ENCODE measurements at regions not wholly inside any gene's neighbourhood (a gene's known extent, or its start where the extent isn't known, plus 50 kb on each side); places are given as distances from the start of the nearest gene placed in this dataset.

DNA sequence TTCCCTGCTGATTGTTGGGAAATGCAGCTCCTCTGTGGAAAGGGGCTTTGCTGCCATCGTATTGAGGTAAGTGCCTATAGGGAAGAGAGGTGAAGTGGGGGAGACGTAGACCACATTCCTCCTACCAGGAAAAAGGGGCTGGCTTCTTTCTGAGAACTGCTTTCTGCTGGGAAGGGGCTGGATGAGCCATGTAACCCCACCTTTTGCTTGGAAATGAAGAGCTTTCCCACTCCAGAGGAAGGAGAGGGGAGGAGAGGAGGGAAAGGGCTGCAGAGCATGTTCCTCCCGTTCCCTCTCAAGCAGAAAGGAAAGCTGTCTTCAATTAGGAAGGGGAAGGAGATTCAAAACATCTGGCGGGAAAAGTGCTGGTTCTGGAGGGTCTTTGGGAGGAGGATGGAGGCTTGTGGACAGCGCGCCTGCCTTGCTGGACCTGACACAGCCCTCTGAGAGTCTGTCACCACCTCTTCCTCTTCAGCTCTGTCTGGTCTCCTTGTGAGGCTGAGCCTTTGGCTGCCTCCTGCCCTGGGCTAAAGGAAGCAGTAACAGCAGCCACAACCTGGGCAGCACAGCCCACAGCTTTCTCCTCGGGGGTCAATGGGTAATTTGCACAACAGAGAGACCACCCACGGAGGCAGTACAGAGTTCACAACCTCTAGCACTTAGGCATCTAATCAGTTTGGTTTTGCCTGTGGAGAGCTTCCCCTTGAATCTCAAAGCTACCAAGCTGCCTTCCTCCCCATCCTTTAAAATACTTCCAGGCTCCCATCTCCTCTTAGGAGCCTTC lies 410.0 kb upstream of the TNP1 start:
- Histone ChIP-seq H3K9me3 (ENCODE audit: control insufficient read depth, insufficient read depth, low read length) (peaks cover 3% of the 10 kb centered on the region), H3K4me1 (ENCODE audit: control insufficient read depth, insufficient read depth, low read length) (no peaks in the 10 kb centered on the region), H3K4me3 (ENCODE audit: low read length) (no peak overlapping the region), H3K36me3 (ENCODE audit: control insufficient read depth, insufficient read depth, low read length) (no peaks in the 10 kb centered on the region), H3K27me3 (ENCODE audit: control insufficient read depth, insufficient read depth, low read length) (peaks cover 70% of the 10 kb centered on the region), H3K27ac (ENCODE audit: low read length) (no peak overlapping the region)
- DNase-seq (ENCODE audit: low read depth, low spot score) = peak; percentile 77
- WGBS (ENCODE audit: insufficient coverage, insufficient read length) = no CpG with 5 or more reads among the region's 8 CpGs

- H3K36me3 ChIP-seq (ENCODE audit: control insufficient read depth, insufficient read depth, low read length) = no peaks in the 10 kb centered on the region
- peaks cover 3% of the 10 kb centered on the region for H3K9me3 ChIP-seq (ENCODE audit: control insufficient read depth, insufficient read depth, low read length)
- H3K27me3 ChIP-seq (ENCODE audit: control insufficient read depth, insufficient read depth, low read length) = peaks cover 62% of the 10 kb centered on the region
- H3K4me3 ChIP-seq (ENCODE audit: low read length) = no peak overlapping the region
- H3K27ac ChIP-seq (ENCODE audit: low read length) = no peak overlapping the region
- H3K4me1 ChIP-seq (ENCODE audit: control insufficient read depth, insufficient read depth, low read length) = no peaks in the 10 kb centered on the region
- no peak for DNase-seq (ENCODE audit: low read depth, low spot score)
- no CpG with 5 or more reads among the region's 7 CpGs for WGBS (ENCODE audit: insufficient coverage, insufficient read length)
These were observed 409.1 kb upstream of the TNP1 start for GRCh38 chr2:217268978-217269377.

- no peak overlapping the region for H3K27ac ChIP-seq (ENCODE audit: low read length)
- H3K4me3 ChIP-seq (ENCODE audit: low read length) = no peak overlapping the region
- no peak for DNase-seq (ENCODE audit: low read depth, low spot score)
- H3K27me3 ChIP-seq (ENCODE audit: control insufficient read depth, insufficient read depth, low read length) = peaks cover 58% of the 10 kb centered on the region
- WGBS (ENCODE audit: insufficient coverage, insufficient read length) = no CpG with 5 or more reads among the region's 1 CpG
- H3K36me3 ChIP-seq (ENCODE audit: control insufficient read depth, insufficient read depth, low read length) = no peaks in the 10 kb centered on the region
- no peaks in the 10 kb centered on the region for H3K4me1 ChIP-seq (ENCODE audit: control insufficient read depth, insufficient read depth, low read length)
- peaks cover 3% of the 10 kb centered on the region for H3K9me3 ChIP-seq (ENCODE audit: control insufficient read depth, insufficient read depth, low read length)
These were observed 407.9 kb upstream of the TNP1 start for GRCh38 chr2:217267758-217268157.

GRCh38 chr2:217263756-217264155 lies 403.9 kb upstream of the TNP1 start:
- H3K27me3 ChIP-seq (ENCODE audit: control insufficient read depth, insufficient read depth, low read length) = peaks cover 32% of the 10 kb centered on the region

GRCh38 chr2:217262911-217263310 lies 403.0 kb upstream of the TNP1 start:
- no peak overlapping the region for H3K27ac ChIP-seq (ENCODE audit: low read length)
- H3K9me3 ChIP-seq (ENCODE audit: control insufficient read depth, insufficient read depth, low read length) = peaks cover 3% of the 10 kb centered on the region
- no CpG with 5 or more reads among the region's 2 CpGs for WGBS (ENCODE audit: insufficient coverage, insufficient read length)
- DNase-seq (ENCODE audit: low read depth, low spot score) = no peak
- no peaks in the 10 kb centered on the region for H3K36me3 ChIP-seq (ENCODE audit: control insufficient read depth, insufficient read depth, low read length)
- no peaks in the 10 kb centered on the region for H3K4me1 ChIP-seq (ENCODE audit: control insufficient read depth, insufficient read depth, low read length)
- H3K4me3 ChIP-seq (ENCODE audit: low read length) = no peak overlapping the region
- peaks cover 26% of the 10 kb centered on the region for H3K27me3 ChIP-seq (ENCODE audit: control insufficient read depth, insufficient read depth, low read length)

More at GRCh38 chr2:217263756-217264155, 403.9 kb upstream of the TNP1 start:
- WGBS (ENCODE audit: insufficient coverage, insufficient read length) = no CpG with 5 or more reads among the region's 3 CpGs
- Histone ChIP-seq H3K27ac (ENCODE audit: low read length) (no peak overlapping the region), H3K9me3 (ENCODE audit: control insufficient read depth, insufficient read depth, low read length) (peaks cover 3% of the 10 kb centered on the region), H3K36me3 (ENCODE audit: control insufficient read depth, insufficient read depth, low read length) (no peaks in the 10 kb centered on the region), H3K4me3 (ENCODE audit: low read length) (no peak overlapping the region), H3K4me1 (ENCODE audit: control insufficient read depth, insufficient read depth, low read length) (no peaks in the 10 kb centered on the region)
- DNase-seq (ENCODE audit: low read depth, low spot score) = no peak

DNA sequence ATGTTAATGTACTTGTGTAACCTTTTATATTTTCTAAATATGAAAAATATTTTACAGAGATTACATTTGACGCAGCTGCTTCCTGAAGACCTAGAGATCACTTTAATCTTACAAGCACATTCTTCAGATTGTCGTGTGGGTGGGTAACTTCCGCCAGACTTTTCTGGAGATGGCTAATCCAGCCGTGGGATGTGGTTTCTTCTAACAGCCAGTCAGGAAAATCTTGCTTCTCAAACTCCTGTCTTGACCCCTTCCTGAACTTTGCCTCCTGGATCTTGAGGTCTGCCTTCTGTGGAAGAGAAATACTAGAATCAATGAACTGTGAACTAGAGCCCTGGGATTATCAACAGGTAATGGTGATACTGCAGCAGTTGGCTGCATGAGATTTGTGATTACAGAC lies 401.6 kb upstream of the TNP1 start:
- Histone ChIP-seq H3K4me1 (ENCODE audit: control insufficient read depth, insufficient read depth, low read length) (no peaks in the 10 kb centered on the region), H3K27me3 (ENCODE audit: control insufficient read depth, insufficient read depth, low read length) (peaks cover 17% of the 10 kb centered on the region; the same call in 1 of the 2 replicates), H3K9me3 (ENCODE audit: control insufficient read depth, insufficient read depth, low read length) (no peaks in the 10 kb centered on the region), H3K36me3 (ENCODE audit: control insufficient read depth, insufficient read depth, low read length) (no peaks in the 10 kb centered on the region), H3K27ac (ENCODE audit: low read length) (no peak overlapping the region), H3K4me3 (ENCODE audit: low read length) (no peak overlapping the region)
- no CpG with 5 or more reads among the region's 4 CpGs for WGBS (ENCODE audit: insufficient coverage, insufficient read length)
- DNase-seq (ENCODE audit: low read depth, low spot score) = no peak

GRCh38 chr2:217260441-217261115 lies 400.7 kb upstream of the TNP1 start:
- WGBS (ENCODE audit: insufficient coverage, insufficient read length) = no CpG with 5 or more reads among the region's 8 CpGs
- peaks cover 15% of the 10 kb centered on the region; the same call in 1 of the 2 replicates for H3K27me3 ChIP-seq (ENCODE audit: control insufficient read depth, insufficient read depth, low read length)
- no peak for DNase-seq (ENCODE audit: low read depth, low spot score)
- no peak overlapping the region for H3K27ac ChIP-seq (ENCODE audit: low read length)
- H3K9me3 ChIP-seq (ENCODE audit: control insufficient read depth, insufficient read depth, low read length) = no peaks in the 10 kb centered on the region
- no peak overlapping the region for H3K4me3 ChIP-seq (ENCODE audit: low read length)
- no peaks in the 10 kb centered on the region for H3K4me1 ChIP-seq (ENCODE audit: control insufficient read depth, insufficient read depth, low read length)
- H3K36me3 ChIP-seq (ENCODE audit: control insufficient read depth, insufficient read depth, low read length) = no peaks in the 10 kb centered on the region

- Histone ChIP-seq H3K9me3 (ENCODE audit: control insufficient read depth, insufficient read depth, low read length) (no peaks in the 10 kb centered on the region), H3K27ac (ENCODE audit: low read length) (no peak overlapping the region), H3K36me3 (ENCODE audit: control insufficient read depth, insufficient read depth, low read length) (no peaks in the 10 kb centered on the region), H3K4me1 (ENCODE audit: control insufficient read depth, insufficient read depth, low read length) (no peaks in the 10 kb centered on the region), H3K27me3 (ENCODE audit: control insufficient read depth, insufficient read depth, low read length) (peaks cover 11% of the 10 kb centered on the region; the same call in 1 of the 2 replicates), H3K4me3 (ENCODE audit: low read length) (no peak overlapping the region)
- no peak for DNase-seq (ENCODE audit: low read depth, low spot score)
- WGBS (ENCODE audit: insufficient coverage, insufficient read length) = no CpG with 5 or more reads among the region's 3 CpGs
These were observed 398.3 kb upstream of the TNP1 start for GRCh38 chr2:217258170-217258569.

DNA sequence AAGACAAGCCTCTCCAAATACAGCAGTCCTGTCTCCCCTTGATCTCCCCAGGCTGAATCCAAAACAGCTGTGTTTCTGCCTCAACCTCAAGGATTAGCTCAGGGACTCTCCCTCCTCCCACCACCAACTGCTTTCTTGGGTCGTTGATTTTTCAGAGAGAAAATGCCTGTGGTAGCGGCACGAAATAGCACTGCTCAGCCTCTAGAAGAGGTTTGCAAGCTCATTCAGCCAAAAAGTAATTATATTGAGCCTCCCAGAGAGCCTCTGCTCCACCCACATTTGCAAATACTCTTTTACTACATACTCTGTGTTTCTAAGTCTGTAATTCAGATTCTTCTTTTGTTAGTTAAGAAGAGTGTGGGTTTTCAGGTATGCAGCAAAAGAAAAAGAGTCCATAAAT lies 396.4 kb upstream of the TNP1 start:
- peaks cover 2% of the 10 kb centered on the region; the same call in 1 of the 2 replicates for H3K27me3 ChIP-seq (ENCODE audit: control insufficient read depth, insufficient read depth, low read length)
- no peaks in the 10 kb centered on the region for H3K4me1 ChIP-seq (ENCODE audit: control insufficient read depth, insufficient read depth, low read length)
- no CpG with 5 or more reads among the region's 3 CpGs for WGBS (ENCODE audit: insufficient coverage, insufficient read length)
- H3K4me3 ChIP-seq (ENCODE audit: low read length) = no peak overlapping the region
- H3K27ac ChIP-seq (ENCODE audit: low read length) = no peak overlapping the region
- no peaks in the 10 kb centered on the region for H3K36me3 ChIP-seq (ENCODE audit: control insufficient read depth, insufficient read depth, low read length)
- H3K9me3 ChIP-seq (ENCODE audit: control insufficient read depth, insufficient read depth, low read length) = no peaks in the 10 kb centered on the region
- no peak for DNase-seq (ENCODE audit: low read depth, low spot score)

GRCh38 chr2:217254111-217254510 lies 394.2 kb upstream of the TNP1 start:
- DNase-seq (ENCODE audit: low read depth, low spot score) = no peak

More at GRCh38 chr2:217254111-217254510, 394.2 kb upstream of the TNP1 start:
- no peaks in the 10 kb centered on the region for H3K9me3 ChIP-seq (ENCODE audit: control insufficient read depth, insufficient read depth, low read length)
- no peak overlapping the region for H3K4me3 ChIP-seq (ENCODE audit: low read length)
- no peaks in the 10 kb centered on the region for H3K4me1 ChIP-seq (ENCODE audit: control insufficient read depth, insufficient read depth, low read length)
- H3K27me3 ChIP-seq (ENCODE audit: control insufficient read depth, insufficient read depth, low read length) = no peaks in the 10 kb centered on the region; the same call in 1 of the 2 replicates
- H3K36me3 ChIP-seq (ENCODE audit: control insufficient read depth, insufficient read depth, low read length) = no peaks in the 10 kb centered on the region
- WGBS (ENCODE audit: insufficient coverage, insufficient read length) = no CpG with 5 or more reads among the region's 2 CpGs
- no peak overlapping the region for H3K27ac ChIP-seq (ENCODE audit: low read length)
